ENCODE measurements at regions not wholly inside any gene's neighbourhood (a gene's known extent, or its start where the extent isn't known, plus 50 kb on each side); places are given as distances from the start of the nearest gene placed in this dataset.

- no peak for DNase-seq (ENCODE audit: extremely low read depth in 1 of 11, low read depth in 9 of 11, low spot score in 4 of 11)
Observed at GRCh38 chr1:93815366-93816110, 63.5 kb downstream of the DNTTIP2 start.

GRCh38 chr1:93814795-93815340, 64.1 kb downstream of the DNTTIP2 start:
- DNase-seq (ENCODE audit: extremely low read depth in 1 of 11, low read depth in 9 of 11, low spot score in 4 of 11): no peak

GRCh38 chr1:93814059-93814794, 64.8 kb downstream of the DNTTIP2 start:
- DNase-seq (ENCODE audit: extremely low read depth in 1 of 11, low read depth in 9 of 11, low spot score in 4 of 11): peak; percentile 43 to 80 (median 66)

GRCh38 chr1:93813076-93813475, 65.9 kb downstream of the DNTTIP2 start:
- DNase-seq (ENCODE audit: extremely low read depth in 1 of 11, low read depth in 9 of 11, low spot score in 4 of 11): no peak

- peak in 4 of 11 donors; percentile 22 to 42 (median 40) for DNase-seq (ENCODE audit: extremely low read depth in 1 of 11, low read depth in 9 of 11, low spot score in 4 of 11)
Observed at GRCh38 chr1:93811326-93812065, 67.5 kb downstream of the DNTTIP2 start.

- DNase-seq (ENCODE audit: extremely low read depth in 1 of 11, low read depth in 9 of 11, low spot score in 4 of 11): no peak
Observed at GRCh38 chr1:93810316-93810715, 68.7 kb downstream of the DNTTIP2 start.

GRCh38 chr1:93808871-93809270, 70.1 kb downstream of the DNTTIP2 start:
- no peak for DNase-seq (ENCODE audit: extremely low read depth in 1 of 11, low read depth in 9 of 11, low spot score in 4 of 11)

GRCh38 chr1:93807311-93807930, 71.6 kb downstream of the DNTTIP2 start:
- DNase-seq (ENCODE audit: extremely low read depth in 1 of 11, low read depth in 9 of 11, low spot score in 4 of 11): no peak

GRCh38 chr1:93805027-93805610, 73.9 kb downstream of the DNTTIP2 start:
- DNase-seq (ENCODE audit: extremely low read depth in 1 of 11, low read depth in 9 of 11, low spot score in 4 of 11): no peak

- DNase-seq (ENCODE audit: extremely low read depth in 1 of 11, low read depth in 9 of 11, low spot score in 4 of 11): no peak
Observed at GRCh38 chr1:93804412-93804811, 74.6 kb downstream of the DNTTIP2 start.

- no peak for DNase-seq (ENCODE audit: extremely low read depth in 1 of 11, low read depth in 9 of 11, low spot score in 4 of 11)
Observed at GRCh38 chr1:93801471-93801870, 77.5 kb downstream of the DNTTIP2 start.

- DNase-seq (ENCODE audit: extremely low read depth in 1 of 11, low read depth in 9 of 11, low spot score in 4 of 11): no peak
Observed at GRCh38 chr1:93800856-93801255, 78.2 kb downstream of the DNTTIP2 start.

- no peak for DNase-seq (ENCODE audit: extremely low read depth in 1 of 11, low read depth in 9 of 11, low spot score in 4 of 11)
Observed at GRCh38 chr1:93798291-93798690, 80.7 kb downstream of the DNTTIP2 start.

- no peak for DNase-seq (ENCODE audit: extremely low read depth in 1 of 11, low read depth in 9 of 11, low spot score in 4 of 11)
Observed at GRCh38 chr1:93784538-93784937, 94.5 kb downstream of the DNTTIP2 start.

GRCh38 chr1:93783876-93784275, 95.1 kb downstream of the DNTTIP2 start:
- DNase-seq (ENCODE audit: extremely low read depth in 1 of 11, low read depth in 9 of 11, low spot score in 4 of 11): no peak

GRCh38 chr1:93779540-93780165, 98.0 kb upstream of the BCAR3 start:
- no peak for DNase-seq (ENCODE audit: extremely low read depth in 1 of 11, low read depth in 9 of 11, low spot score in 4 of 11)

GRCh38 chr1:93778457-93778856, 96.8 kb upstream of the BCAR3 start:
- no peak for DNase-seq (ENCODE audit: extremely low read depth in 1 of 11, low read depth in 9 of 11, low spot score in 4 of 11)

- no peak for DNase-seq (ENCODE audit: extremely low read depth in 1 of 11, low read depth in 9 of 11, low spot score in 4 of 11)
Observed at GRCh38 chr1:93777255-93777654, 95.6 kb upstream of the BCAR3 start.
